HG03045 (cell line): ENCODE measurements at regions not wholly inside any gene's neighbourhood (a gene's known extent, or its start where the extent isn't known, plus 50 kb on each side); places are given as distances from the start of the nearest gene placed in this dataset.
A peak's percentile ranks its signal among the peaks of the same experiment; 100 is the strongest.

ENCODE experiments used
- ATAC-seq: cut with Tn5 transposase; IDR thresholded peaks from one replicate; pipeline ENCODE4 v1.9.1; 2021; ENCODE audit warnings: mild to moderate bottlenecking, moderate library complexity; ENCODE audit not compliant: unreplicated experiment

DNA sequence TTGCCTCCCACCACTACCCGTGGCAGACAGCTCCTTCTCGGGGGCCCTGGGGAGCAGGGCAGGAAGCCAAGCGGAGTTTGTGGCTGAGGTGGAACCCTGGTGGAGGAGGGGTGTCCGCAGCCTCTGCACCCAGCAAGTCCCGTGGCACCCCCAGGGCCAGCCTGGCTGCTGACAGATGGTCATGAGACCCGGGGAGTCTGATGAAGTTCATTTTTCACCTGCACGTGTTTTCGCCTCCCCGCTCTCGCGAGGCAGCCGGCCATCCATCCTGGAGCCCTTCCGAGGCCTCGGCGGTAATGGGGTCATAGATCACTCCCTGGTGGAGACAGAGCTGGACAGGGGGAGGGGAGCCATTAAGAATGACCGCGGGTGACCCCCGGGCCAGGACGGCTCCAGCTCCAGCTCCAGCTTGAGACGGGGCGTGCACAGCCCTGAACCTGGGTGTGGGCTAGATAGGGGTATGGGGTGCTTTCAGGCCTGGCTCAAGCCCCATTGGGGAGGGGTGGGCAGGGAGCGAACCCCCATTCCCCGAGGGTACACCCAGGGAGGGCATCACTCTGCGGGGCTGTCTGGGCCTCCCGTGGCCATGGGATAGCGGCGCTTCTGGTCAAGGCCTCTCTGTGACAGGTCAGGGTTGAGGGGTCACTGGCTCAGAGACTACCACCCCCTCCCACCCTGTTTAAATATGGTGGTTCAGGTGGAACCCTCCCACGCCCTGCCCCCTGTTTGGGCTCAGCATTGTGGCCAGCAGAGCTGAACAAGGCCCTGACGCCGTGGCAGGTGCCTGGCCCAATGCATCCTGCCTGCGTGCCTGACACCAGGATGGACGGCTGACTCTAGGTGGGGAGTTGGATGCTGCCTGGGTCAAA is 227.4 kb upstream of the GSE1 start:
- no peak for ATAC-seq

DNA sequence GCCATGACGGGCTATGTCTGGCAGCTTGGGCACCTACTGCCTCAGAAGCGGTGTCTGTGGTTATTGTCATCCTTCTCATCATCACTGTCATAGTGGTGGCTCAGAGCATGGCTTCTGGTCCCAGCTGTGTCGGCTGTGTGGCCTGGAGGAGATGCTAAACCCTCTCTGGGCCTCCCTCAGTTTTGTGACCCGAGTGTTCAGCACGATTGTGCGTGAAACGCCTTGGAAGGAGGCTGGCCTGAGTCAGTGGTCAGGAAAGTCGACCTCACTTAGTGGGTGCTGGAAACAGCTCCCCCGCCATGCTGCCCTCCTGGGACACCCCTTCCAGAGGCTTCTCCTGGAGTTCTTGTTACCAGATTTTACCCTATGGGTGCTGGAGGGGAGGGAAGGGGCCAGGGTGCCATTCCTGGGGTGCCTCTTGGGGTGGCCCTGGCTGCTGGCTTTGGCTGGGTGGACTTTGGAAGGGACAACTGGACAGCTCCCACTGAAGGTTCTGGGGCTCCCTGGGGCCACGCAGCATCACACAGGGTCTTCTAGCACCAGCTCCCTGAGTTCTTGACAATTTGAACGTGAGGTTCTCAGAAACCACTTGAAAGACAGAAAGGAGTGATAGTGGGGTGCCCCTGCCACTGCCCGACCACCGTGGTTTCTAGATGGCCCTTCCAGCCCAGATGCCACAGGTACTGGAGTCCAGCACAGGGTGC is 226.5 kb upstream of the GSE1 start:
- ATAC-seq: no peak

DNA sequence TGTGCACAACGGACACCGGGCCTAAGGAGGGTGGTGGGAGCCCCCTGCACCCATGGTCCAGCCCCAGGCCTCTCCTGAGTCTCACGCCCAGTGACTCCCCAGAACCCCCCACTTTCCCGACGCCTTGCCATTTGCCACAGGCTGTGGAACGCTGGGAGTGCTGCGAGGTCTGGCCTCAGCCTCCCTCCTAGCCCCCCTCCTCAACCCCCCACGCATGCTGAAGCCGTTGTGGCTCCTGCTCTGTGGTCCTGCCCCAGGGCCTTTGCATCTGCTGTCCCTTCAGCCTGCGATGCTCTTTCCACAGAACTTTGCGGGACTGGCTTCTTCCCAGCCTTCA is 226.0 kb upstream of the GSE1 start:
- no peak for ATAC-seq

DNA sequence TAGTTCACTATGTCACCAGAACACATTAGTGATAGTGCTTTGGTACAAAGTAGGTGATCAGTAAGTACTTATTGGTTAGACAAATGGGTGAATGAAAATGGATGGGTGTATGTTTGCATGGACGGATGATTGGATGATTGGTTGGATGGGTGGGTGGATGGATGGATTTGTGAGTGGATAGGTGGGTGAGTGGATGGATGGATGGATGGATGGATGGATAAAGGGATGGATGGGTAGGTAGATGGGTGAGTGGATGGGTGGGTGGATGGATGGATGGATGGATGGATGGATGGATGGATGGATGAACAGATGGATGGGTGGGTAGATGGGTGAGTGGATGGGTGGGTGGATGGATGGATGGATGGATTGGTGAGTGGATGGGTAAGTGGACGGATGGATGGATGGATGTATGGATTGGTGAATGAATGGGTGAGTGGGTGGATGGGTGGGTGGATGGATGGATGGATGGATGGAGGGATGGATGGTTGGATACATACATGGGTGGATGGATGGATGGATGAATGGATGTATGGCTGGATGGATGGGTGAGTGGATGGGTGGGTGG is 225.3 kb upstream of the GSE1 start:
- ATAC-seq: no peak

DNA sequence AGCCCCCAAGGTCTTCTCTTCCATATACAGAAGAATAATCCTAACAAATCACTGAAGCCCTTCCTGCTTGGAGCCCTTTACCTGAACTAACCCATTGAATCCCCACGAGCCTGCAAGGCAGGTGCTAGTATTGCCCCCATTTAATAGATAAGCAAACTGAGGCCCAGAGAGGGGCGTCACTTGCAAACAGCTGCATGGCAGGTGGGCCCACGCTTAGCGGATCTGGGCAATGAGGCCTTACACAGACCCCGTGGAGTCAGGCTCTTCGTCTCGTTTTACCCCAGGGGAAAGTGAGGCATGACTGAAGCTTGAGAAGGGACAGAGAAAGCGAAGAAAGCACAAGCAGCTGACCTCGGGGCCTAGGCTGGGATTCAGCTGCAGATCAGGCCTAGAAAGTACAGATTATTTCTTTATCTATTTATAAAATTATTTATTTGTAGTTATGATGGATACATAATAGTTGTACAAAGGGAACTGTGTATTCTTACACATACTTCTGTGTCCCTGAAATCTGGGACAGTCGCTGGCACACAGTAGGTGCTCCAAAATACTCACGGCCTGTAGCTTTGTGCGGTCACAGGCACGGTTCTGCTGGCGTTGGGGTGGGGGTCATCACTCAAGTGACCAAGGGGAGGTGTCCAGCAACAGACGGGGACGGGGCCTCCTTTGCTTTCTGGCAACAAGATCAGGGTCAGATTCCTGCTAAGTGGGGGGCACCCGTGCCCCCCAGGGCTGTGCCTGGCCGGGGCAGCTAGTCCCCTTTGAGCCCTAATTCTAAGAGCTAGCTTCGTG is 223.2 kb upstream of the GSE1 start:
- ATAC-seq: no peak

DNA sequence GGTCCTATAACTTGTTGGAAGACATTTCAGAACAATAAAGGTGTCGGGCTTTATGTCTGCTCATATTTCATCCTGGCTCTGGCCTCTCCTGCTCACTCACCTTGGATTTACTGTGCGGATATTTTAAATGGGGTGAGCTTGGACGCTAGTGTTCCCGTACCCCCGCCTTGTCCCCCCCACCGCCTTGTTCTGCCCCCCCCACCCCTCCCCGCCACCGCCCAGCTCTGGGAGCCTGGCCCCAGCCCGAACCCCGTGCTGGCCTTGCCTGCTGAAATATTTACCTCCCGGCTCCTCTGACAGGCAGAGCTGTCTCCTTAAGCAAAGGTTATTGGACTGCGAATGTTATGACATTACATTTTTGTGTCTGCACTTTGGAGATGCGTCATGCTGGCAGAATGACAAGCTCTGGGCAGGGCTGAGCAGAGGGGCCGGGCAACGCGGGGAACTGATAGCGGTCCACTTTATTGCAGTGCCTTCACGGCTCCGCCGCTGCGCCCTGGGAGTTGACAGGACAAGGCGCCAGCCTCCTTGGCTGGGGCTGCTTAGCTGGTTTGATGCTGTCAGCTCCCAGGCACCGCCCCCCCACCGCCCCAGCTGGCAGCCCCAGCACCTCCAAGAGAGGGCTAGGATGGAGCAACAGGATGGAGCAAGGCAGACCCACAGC is 222.5 kb upstream of the GSE1 start:
- ATAC-seq: no peak

DNA sequence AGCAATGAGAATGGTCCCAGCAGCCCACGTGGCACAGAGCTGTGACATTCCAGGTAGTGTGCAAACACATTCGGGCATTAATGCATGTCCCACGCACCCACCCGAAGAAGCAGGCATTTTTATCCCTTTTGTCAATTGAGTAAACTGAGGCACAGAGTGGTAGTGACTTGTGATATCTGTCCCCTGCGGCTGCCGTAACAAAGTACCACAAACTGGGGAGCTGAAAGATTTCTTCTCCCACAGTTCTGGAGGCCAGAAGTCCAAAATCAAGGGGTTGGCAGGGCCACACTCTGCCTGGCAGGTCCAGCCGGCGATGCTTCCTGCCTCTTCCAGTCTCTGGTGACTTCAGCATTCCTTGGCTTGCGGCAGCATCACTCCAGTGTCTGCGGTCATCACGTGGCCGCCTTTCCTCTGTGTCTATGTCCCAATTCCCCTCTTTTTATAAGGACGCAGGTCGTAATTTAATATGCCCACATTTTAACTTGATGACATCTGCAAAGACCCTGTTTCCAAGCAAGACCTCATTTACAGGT is 221.9 kb upstream of the GSE1 start:
- ATAC-seq: no peak

DNA sequence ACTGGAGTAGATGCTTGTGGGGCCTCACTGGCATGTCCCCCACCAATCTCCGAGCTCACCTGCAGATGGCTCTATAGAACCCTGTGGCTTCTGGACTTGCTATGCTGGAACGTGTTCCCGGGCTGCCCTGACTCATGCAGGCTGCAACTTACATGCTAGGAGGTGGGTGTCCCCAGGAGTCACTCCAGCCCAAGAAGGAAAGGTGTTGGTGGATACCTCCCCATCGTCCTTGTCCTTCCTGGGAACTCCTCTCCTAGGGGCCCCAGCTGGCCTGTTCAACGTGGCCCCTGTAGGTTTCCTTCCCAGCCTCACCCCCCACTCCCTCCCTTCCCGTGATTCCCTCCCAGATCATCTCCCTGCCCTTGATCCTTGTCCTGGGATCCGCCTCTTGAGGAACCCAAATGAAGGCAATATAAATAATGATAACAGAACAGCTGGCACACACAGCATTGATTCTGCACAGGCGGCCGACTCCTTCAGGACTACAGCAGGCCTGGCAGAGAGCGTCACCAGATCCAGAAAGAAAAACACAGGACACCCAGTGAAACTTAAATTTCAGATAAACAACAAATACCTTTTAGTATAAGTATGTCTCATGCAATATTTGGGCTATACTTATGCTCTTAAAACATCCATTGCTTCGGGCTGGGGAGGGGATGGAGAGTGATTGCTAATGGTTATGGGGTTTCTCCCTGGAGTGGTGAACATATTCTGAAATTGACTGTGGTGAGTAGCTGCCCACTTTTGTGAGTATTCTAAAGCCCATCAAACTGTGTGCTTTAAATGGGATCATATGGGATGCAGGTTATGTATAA is 221.1 kb upstream of the GSE1 start:
- ATAC-seq: no peak

DNA sequence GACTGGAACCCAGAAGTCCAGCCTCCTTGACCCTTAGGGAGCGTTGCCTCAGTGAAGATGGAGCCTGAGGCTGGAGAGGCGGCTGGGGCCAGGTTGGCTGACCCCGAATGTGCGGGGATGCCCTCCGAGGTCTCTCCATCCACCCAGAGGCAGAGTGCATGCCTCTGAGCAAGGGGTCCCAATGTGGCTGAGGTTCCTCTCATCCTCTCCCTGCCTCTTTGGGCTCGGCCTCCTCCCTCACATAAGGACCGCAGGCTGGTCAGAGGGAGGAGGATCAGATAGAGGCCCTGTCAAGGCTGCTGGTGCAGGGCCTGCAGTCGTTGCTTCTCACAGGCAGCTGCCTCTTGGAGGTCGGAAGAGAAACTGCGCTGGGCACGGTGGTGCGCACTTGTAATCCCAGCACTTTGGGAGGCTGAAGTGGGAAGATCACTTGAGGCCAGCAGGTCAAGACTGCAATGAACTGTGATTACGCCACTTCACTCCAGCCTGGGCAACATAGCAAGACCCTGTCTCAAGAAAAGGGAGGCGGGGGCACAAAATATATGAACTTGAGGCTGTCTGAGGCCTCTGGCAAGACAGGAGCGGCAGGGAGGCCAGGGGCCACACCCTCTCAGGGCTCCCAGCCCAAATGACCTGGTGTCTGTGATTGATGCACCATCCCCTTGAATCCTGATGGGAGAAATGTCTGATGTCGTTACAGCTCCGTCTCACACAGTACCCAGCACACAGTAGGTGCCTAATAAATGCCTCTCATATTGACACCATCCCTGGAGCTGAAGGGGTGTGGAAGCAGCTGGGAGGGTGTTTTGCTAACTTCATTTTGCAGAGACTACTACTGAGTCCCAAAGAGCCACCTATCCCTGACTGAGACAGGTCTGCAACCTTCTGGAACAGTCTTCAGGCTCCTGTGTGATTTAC is 220.1 kb upstream of the GSE1 start:
- ATAC-seq: no peak

DNA sequence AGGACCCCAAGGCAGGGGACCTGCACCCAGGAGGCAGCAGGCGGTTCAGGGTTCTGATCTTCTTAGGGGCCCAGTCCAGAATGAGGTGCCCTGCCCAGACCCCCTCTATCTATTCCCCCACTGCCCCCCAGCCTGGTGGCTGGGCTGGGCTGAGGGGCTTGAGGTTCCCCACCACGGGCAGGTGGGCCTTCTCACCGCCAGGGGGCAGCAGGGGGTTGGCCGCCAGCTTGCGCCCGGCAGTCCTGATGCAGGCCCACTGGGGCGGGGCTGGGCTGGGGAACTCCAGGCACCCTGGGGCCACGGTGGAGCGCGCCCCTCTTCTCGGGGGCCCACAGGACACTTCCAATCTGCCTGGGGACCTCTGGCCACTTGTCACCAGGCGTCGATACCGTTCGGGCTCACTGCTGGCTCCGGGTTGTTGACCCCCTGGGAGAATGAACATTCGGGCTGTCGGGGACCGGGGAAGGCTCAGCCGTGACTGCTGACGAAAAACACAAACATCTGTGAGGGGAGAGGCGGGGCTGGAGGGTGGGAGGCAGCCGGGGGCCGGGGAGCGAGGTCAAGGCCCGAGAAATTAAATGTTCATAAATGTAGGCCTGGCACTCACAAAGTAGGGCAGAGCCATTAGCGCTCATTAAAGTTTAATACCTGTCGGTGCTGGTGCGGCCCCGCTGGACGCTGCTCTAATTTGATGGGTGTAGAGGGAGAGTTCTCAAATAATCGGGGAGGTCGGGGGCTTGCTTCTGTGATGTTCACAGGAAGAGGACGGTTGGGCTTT is 219.3 kb upstream of the GSE1 start:
- no peak for ATAC-seq

DNA sequence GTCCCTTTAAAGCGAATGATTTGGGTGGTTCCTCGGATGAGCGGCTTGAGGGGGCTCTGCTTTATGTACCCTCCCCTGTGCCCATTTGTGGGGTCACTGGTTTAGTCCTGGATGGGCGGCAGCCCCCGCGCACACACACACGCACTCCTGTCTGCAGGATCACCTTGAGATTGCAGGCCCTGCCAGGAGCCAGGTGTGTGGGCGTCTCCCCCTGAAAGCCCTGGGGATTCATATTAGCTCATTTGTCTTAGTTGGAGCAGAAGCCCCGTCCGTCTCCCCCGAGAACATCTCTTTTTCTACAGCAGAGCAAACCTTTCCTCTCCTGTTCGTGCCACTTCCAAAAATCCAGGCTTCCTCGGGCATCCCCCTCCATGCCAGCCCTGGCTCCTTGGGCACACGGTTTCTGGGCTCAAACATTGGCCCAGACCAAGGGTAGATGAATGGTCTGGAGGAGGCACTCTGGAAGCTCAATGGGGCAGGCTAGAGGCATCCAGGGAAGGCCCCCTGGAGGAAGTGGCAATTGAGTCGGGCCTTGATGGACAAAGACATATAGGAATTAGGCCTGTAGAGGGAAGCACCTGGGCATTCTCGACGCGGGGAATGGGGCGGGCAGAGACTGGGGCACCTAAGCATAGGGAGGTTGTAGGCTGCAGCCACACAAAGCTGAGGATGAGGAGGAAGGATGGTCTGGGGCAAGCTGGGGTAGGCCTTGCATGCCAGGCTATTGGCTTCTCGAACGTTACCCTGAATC is 218.5 kb upstream of the GSE1 start:
- ATAC-seq: no peak

DNA sequence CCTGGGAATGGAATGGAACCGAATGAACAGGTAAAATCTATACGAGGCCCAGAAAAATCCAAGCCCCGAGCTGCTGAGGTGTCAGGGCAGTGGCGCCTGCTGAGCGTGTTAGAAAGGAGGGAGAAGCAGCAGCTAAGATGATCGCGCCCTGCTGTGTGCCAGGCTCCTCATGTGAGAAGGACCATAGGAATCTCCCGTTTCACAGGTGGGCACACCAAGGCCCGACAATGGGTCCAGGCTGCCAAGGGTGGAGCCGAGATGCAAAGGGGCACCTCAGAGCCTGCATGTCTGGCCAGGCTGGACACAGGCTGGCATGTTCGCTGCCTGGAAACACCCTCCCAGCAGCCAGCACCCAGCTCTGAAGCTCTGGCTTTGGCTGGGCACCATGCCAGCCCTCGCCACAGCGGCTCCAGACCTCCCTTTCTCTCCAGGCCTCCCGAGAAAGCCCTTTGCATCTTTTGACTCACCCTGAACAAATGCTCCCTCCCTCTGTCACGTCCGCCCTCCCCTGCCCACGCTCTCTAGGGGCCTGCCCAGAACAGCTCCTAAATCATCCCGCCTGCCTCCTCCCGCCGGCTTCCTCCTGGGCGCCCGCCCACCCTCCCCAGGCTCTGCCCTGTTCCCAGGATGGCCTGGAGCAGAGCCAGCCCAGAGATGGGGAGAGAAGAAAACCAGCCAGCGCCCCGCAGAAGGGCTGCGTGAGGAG is 217.8 kb upstream of the GSE1 start:
- ATAC-seq: peak; percentile 45

DNA sequence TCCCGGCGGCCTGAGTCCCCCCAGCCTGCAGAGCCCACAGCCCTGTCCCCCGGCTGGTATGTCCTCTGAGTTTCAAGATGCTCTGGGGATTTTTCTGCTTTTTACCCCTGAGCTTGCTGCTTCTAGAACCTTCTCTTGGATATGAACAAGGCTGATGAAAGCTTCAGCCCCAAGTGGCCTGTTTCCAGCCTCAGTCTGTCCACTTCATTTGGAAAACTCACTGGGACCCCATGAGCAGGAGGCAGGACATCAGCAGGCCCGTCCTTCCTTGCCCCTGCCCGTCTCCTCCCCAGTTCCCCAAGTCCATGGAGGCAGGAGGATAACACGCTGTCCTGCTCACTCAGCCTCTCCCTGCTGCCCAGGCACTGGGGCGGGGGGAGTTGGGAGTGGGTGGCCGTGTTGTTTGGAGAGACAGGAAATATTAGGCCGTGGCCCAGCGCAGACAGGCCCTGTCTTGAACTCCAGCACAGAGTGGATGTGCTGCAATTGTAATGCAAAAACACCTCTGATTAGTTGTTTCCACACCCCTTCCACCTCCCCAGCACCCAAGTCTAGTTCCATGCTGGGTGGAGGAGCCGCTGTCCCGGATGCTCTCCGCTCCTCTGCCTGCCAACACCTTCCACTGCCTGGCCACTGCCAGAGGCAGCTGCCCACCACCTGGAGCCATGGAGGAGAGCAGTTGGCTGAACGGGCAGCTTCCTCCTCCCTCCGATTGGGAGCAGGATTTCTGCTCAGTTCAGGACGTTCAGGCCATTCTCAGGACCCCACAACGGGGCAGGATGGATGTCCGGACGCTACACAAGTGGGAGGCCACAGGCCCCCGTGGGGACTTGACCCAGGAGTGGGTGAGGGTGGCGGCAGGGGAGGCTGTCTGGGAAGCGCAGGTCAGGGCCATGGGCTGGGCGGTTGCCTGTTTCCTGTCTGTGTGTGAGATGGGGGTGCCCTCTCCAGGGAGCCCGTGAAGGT is 216.9 kb upstream of the GSE1 start:
- no peak for ATAC-seq

DNA sequence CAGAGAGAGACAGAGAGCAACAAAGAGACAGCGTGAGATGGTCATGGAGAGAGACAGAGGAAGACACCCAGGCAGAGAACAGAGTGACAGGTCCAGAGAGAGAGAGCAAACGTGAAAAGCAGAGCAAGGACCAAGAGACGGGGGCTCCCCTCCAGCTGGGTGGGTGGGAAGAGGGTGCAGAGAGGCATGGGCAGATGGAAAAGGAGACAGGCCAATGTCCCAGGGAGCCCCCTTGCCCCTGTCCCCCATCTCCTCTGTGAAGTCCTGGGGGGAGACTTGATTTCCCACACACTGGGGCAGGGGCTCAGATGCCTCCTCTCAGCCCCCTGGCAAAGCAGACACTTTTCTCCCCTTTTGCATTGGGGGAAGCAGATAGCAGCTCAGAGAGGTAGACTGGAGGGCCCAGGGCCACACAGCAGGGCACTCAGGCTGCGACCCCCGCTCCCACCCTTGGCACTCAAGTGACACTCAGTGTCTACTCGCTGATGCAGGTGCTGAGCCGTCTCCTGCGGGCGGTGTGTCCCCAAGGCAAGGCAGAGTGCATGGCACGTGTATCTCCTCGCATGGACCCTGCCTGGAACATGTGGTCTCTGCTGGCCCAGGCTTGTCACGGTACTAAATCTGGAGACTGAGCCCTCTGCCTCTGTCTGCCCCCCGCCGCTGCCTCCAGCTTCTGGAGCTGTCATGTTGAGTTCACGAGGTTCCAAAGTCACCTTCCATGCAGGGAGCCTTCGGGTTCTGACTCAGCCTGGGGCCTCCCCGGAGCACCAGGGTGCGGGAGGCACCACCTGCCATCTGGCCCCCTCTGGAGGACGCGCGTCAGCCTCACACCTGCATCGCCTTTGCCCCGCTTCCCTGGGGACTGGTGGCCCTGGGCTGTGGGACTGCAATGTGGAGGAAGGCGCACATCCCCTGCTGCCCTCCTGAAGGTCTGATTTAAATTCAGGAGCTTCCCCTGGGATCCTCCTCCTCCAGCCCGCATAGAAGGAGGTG is 215.9 kb upstream of the GSE1 start:
- no peak for ATAC-seq
